Neural progenitor cell (in vitro differentiated cells): ENCODE measurements at regions not wholly inside any gene's neighbourhood (a gene's known extent, or its start where the extent isn't known, plus 50 kb on each side); places are given as distances from the start of the nearest gene placed in this dataset.

Experiments
- CTCF ChIP-seq: fragments of 200-600 bp; sonication (generic); IDR thresholded peaks from 2 replicates; pipeline ENCODE4 v1.5.1; 2017; ENCODE audit warnings: antibody characterized with exemption, mild to moderate bottlenecking
- EZH2 ChIP-seq: fragments of 200-600 bp; sonication (generic); IDR thresholded peaks from 2 replicates; pipeline ENCODE4 v1.6.1; 2017; ENCODE audit warnings: antibody characterized with exemption, mild to moderate bottlenecking, moderate library complexity

- TF ChIP-seq EZH2 (no peak), CTCF (no peak)
Measured at GRCh38 chr12:92007787-92008186, 137.9 kb downstream of the BTG1 start.
